Stimulated activated CD4-positive, alpha-beta T cell treated with anti-CD3 and anti-CD28 coated beads, TNF-alpha, amount 100 ng/mL, for 1 hour (primary cell): ENCODE measurements at regions not wholly inside any gene's neighbourhood (a gene's known extent, or its start where the extent isn't known, plus 50 kb on each side); places are given as distances from the start of the nearest gene placed in this dataset.
"Not testable (repeated sequence)": the region's sequence is repeated elsewhere in the genome, so short reads cannot be mapped to it uniquely, and the experiment has no call there.

Experiments
- DNase-seq, 3 donors: peaks; one replicate each; pipeline ENCODE4 v3.0.0-alpha.2; 2020; ENCODE audit warnings: low read depth in 3 of 3, low spot score in 1 of 3

- DNase-seq: not testable (repeated sequence)
Measured at GRCh38 chr3:30323649-30324048, 282.8 kb upstream of the TGFBR2 start.

DNA sequence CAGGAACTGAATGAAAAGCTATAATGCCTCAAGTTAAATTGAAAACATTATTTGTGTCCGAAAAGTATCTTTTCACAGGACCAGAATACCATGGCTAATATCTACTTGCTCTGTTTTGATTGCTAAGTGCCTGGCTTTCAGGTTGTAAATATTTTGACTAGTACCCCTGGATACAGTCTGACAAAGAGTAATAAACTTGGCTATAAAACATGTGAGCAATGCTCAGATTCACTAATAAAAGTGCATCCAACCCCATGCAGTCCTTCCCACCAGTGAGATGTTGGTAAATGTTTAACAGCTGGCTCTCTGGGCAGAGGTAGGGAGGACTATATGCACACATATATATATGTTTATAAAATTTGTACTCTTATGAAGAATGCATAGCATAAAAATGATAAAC lies 281.8 kb upstream of the TGFBR2 start:
- DNase-seq: no peak

DNA sequence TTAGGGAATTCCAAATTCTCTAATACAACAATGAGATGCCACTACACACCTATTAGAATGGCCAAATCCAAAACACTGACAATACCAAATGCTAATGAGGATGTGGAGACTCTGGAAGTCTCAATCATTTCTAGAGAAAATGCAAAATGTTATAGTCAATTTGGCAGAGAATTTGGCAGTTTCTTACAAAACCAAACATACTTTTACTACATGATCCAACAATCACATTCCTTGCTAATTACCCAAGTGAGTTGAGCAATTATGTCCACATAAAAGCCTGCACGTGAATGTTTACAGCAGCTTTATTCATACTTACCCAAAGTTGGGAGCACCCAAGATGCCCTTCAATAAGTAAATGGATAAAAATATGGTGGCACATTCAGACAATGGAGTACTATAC lies 278.4 kb upstream of the TGFBR2 start:
- DNase-seq: not testable (repeated sequence)

GRCh38 chr3:30328935-30329334 lies 277.5 kb upstream of the TGFBR2 start:
- DNase-seq: not testable (repeated sequence)

DNA sequence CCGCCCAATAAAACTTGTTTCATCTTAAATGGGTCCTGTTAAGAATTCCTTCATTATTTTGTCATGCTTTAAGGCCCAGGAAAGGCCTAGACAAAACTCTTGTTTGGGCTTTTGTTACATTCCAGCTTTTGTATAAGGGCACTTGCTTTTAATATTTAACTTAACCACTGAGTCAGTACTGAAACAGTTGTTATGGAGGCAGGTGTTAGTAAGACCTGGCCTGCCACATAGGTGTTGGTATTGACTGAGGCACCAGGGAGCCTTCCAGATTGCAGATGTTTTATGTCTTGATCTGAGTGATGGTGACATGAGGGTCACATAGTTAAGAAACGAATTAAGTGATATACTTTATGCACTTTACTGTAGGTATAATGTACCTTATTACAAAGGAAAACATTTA lies 274.9 kb upstream of the TGFBR2 start:
- no peak for DNase-seq

DNA sequence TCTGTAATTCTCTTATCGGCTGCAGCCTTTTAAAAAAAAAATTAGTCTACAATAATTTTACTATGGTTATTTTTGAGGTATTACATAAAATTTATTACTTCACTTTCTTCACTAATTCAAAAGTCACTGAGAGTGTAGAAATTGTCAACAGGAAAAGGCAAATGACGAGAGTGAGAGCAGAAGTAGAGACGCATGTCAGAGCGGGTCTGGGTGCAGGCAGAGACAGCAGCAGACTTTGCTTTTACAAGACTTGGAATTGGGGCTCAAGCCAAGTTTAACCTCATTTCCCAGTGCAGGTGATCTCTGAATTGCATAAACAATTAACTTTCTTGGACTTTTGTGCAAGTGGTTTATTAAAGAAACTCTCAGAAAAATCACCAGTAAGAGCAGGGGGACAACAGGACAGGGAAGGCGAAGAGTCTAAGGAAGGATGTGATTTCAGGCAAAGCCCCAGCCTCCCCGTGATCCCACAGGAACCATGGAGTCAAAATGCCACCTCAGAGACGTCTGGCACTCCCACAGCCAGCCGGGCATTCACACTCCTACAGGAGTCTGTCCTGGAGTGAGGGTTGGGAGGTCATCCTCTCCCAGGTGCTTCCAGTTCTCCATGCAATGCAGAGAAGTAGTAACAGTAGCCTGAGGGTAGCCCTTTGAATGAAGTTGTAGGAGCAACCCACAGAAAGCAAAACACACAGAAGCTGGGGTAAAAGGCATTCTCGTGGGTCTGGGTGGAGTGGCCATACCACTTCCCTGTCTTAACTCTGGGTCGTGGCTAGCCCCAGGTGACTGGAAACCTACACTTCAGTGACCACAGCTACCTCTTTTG lies 274.0 kb upstream of the TGFBR2 start:
- DNase-seq: no peak

GRCh38 chr3:30333143-30333542 lies 273.3 kb upstream of the TGFBR2 start:
- DNase-seq: no peak

- no peak for DNase-seq
Measured at GRCh38 chr3:30333903-30334302, 272.5 kb upstream of the TGFBR2 start.

- no peak for DNase-seq
Measured at GRCh38 chr3:30340500-30340899, 265.9 kb upstream of the TGFBR2 start.

DNA sequence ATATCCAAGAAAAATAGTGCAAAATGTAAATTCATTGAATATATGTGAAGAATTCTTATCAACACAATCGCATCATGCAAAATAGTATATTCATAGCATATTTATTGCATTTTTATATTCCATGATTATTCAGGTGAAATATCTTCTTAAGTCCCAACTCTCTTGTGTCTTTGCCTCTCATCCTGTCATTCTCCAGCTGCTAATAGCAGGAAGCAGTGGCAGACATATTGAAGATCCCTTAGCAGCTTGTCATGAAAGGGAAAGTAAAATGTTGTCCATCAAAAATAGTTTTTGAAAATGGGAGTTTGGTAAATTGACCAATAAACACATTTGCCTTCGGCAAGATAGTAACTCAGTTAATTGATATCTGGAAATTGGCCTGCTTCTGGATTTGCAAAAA lies 265.3 kb upstream of the TGFBR2 start:
- DNase-seq: no peak

DNA sequence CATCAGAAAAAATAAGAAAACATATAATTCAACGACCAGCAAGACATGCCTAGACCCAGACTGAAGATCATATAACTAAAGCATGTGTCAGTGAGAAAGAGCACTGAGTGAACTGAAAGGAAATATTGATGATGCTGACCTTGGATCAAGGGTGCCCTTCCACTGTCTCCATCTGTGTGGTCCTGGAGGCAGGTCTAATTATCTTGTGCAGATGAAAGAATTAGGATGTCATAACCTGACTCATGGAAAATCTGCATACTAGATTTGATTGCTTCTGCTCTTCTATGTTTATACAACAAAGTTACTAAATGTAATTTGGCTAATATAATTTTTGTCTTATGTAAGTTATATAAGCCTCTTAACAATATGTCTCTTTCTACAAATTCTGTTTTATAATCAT lies 264.6 kb upstream of the TGFBR2 start:
- no peak for DNase-seq

DNA sequence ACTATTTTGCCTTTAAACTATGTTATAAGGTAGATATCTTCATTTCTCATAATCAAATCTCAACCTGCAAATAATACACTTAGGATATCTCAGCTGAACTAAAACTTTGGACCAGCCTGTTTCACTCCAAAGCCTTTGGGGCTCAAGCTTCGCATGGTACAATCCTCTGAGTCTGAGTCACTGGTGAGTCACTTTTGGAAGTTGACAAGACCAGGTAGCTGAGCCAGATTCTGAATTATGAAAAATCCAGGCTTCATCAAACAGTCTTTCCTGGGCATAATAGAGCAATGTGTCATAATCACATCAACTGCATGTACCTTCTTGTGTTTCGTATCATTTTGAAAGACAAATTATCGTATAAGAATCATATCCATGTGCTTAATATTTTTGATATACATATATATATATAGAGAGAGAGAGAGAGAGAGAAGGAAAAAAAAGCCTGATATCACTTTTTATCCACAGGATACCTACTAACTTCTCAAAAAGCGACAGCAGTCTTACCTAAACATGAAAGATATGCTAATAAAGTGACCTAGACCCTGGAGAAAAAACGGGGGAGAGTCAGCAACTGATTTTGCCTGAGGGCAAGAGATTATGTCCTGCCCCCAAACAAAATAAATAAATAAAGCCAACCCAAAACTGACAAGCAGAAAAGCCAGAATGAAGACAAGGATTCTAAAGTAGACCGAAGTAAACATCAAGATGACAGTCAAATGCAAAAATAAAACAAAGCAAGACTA lies 263.9 kb upstream of the TGFBR2 start:
- DNase-seq: no peak

GRCh38 chr3:30343067-30343831 lies 263.2 kb upstream of the TGFBR2 start:
- no peak for DNase-seq

- DNase-seq: no peak
Measured at GRCh38 chr3:30343861-30344260, 262.5 kb upstream of the TGFBR2 start.

GRCh38 chr3:30344288-30344687 lies 262.1 kb upstream of the TGFBR2 start:
- no peak for DNase-seq

- no peak for DNase-seq
Measured at GRCh38 chr3:30346933-30347320, 259.5 kb upstream of the TGFBR2 start.

GRCh38 chr3:30347679-30348216 lies 258.7 kb upstream of the TGFBR2 start:
- no peak for DNase-seq

DNA sequence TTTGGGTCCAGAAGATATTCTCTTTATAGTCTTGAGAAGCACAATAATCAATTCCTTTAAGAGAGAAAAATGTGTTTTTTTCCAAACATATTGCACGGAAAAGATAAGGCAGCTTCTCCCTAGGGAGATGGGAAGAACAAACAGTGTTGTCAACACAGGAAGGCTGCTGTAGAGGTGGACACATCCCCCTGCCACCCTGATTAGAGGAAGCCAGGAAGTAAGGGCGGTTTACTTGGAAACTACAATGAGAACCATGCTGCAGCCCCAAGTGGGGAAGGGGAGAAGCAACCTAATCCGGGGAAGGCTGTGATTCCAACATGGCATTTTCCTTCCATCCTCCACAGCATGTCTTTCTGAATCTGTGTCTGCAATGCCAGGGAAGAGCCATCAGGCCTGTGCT lies 256.9 kb upstream of the TGFBR2 start:
- no peak for DNase-seq

GRCh38 chr3:30350011-30350410 lies 256.4 kb upstream of the TGFBR2 start:
- DNase-seq: no peak

GRCh38 chr3:30350901-30351300 lies 255.5 kb upstream of the TGFBR2 start:
- DNase-seq: no peak
